HUDEP-2 (cell line): ENCODE measurements at regions not wholly inside any gene's neighbourhood (a gene's known extent, or its start where the extent isn't known, plus 50 kb on each side); places are given as distances from the start of the nearest gene placed in this dataset.

Experiments used
- DNase-seq, 76 experiments: peaks; one replicate each; lab custom pipeline; 2025; ENCODE audit not compliant: unreplicated experiment in 76 of 76; lab: John Stamatoyannopoulos, UW

DNA sequence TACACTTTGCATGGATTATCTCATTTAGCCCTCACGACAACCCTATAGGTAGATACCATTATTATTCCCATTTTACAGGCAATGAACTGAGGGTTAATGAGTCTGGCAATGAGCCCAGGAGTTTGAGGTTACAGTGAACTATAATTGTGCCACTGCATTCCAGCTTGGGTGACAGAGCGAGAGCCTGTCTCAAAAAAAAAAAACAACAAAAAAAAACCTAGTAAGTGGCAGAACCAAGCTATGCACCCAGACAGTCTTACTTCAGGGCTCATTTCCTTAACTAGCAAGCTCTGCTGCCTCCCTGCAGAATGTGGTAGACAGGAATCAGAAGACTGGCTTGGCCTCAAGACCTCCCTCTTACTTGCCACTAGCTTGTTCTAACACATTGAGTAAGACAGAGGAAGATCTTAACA lies 71.9 kb upstream of the RREB1 start:
- peak in 2 of 76 experiments; percentile 29 to 51 for DNase-seq

DNA sequence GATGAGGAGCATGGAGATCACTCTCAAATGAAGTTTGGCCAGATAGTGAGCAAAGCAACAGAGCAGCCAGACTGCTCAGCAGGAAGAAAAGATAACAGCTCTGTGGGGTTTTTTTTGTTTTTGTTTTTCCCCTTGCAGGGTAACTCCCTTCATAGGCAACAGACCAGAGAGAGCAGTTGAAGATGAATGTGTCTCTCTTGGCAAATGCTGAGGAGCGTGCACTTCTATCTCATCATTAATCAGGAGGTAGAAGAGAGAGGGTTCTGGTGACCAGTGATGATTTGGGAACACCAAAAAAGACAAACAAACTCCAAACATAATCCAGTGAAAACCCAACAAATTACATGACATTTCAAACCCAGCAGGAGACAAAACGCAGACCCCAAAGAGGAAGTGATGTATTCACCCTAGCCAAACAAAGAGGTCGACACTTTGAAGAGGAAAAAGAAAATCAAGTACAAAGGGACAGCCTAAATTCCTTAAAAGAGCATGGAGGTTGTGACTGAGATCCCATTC lies 66.2 kb upstream of the RREB1 start:
- DNase-seq: peak in 58 of 76 experiments; percentile 18 to 92 (median 66)

DNA sequence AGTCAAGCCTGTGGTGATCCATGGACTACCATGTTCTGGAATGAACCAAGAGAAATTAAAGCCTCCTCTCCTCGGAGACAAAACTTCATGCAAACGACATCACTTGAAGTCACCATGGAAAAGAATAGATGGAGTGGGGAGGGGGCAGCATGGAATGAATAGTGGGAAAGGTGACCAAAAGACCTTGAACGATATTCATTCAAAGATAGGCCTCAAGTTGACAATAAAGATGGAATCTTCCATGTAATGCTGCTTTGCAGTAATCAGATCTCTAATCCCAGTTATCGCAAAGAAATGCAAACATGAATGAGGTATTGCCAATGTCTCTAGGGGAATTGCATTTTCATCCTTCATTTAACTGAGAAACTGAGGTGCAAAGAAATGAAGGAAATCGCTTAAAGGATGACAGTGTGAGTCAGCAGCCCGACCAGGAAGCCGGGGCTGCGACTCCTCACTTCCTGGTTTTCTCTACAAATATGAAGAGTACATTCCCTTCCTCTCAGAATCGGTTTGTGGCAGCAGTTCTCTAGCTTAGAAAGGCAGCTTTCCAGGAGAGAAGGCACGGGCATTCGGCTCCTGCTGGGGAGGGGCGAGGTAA lies 65.6 kb upstream of the RREB1 start:
- no peak for DNase-seq

DNA sequence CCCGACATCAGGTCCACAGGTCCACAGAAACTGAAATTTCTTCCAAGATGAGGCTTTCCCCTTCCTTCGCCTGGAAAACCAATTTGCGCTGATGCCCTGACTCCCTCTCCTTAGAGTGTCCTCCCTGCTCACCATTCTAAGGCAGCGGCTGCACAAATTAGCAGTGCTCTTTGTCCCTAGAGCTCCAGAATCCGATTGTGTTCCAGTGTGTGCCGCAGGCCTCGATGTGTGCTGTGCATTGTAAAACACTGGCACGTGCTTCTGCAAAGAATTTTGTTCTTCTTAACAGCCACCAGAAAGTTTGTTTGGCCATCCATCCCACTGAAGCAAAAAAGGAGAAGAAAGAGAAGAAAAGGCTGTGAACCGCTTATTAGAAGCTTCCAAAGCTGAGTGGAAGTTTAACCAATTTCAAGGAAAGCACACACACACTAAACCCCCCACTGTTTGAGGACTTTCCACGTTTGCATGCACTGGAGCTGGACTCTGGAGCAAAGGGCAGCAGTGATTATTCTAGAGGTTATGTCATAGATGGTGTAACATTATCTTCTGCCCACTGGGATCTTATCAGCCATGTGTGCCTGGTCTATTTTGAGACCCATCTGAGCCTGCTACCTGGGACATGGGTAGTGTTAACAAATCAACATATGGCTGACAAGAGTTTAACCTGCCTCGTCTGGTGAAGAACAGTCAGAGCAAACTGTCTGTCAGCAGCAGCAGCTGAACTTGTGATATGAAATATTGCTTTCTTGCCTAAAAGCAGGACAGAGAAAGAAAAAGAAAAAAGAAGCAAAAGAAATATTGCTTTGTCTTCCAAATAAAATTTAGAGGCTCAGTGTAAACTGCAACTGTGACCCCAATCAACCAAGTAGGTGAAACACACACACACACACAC lies 64.9 kb upstream of the RREB1 start:
- DNase-seq: peak in 1 of 76 experiments; percentile 29

DNA sequence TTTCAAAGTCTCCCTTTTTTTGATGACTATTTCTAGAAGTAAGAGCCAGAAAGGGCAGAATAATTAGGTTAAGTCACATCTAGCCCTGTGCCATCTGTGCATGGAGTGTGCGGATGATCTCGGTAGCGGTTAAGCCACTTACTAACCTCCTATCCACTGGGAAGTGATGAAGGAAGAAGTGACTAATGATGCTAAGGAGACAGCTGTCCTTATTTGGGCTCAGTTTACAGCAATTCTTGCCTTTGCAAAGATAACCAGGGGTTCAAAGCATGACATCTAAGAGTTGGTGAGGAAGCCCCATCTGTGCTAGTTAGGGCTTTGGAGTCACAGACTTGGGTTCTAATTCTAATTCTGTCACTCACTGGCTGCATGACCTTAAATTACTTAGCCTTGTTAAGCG lies 62.4 kb upstream of the RREB1 start:
- no peak for DNase-seq

DNA sequence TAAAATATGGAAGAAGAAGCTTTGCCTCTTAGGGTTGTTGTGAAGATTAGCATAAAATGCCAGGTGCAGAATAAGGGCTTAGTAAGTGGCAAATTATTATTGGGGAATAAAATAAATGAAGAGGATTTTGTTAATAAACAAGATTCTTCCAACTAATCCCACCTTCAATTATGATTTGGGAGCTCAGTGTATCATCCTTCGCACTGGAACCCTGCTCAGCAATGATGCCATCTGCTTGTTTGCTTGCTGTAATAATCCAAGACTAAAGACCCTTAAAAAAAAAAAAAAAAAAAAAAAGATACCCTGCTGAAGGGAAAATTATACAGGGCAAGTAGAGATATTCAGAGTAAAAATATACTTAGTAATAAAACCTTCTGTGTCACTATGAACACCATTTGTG lies 62.0 kb upstream of the RREB1 start:
- DNase-seq: no peak

DNA sequence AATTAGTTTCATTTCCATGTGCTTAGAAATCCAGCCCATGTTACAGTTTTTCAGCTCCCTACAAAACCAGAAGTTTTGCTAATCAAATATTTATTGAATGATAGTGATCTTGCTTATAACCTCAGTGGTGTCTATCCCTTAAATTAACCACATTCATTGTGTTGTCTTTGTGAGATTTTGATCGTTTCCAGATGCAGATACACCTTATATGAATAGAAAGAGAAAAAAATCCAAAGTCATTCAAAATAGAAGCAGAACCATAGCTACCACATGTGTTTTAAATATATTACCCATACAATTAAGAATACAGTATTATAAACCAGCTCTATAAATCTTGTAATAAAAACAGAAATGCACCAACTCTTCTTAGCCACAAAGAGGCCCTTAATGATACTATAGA lies 60.6 kb upstream of the RREB1 start:
- no peak for DNase-seq

DNA sequence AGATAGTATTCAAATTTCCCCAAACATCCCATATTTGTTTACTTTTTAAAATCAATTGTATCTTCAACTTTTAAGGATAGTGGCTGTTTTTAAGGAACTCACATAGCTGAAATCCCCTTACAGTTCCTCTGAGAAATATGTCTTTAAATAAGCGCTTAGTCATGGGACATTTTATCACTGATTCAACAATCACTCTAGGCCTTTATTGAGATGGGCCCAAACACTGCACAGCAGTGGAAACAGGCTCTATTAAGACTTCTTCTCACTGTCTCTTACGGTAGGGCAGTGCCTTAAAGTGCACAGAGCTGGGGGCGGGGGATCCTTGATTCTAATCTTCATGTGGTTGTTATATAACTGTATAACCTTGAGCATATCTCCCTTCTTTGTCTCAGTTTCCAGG lies 59.8 kb upstream of the RREB1 start:
- peak in 67 of 76 experiments; percentile 11 to 90 (median 64) for DNase-seq

DNA sequence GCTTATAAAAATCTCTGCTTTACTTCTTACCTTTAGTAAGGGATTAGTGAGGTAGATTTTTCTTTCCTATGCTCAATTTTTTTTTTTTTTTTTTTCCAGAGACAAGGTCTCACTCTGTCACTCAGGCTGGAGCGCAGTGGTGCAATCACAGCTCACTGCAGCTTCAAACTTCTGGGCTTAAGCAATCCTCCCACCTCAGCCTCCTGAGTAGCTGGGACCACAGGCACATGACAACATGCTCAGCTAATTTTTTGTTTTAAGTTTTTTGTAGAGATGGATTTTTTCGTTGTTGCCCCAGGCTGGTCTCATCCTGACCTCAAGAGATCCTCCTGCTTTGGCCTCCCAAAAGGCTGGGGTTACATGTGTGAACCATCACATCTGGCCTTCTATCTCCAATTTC lies 58.9 kb upstream of the RREB1 start:
- no peak for DNase-seq

DNA sequence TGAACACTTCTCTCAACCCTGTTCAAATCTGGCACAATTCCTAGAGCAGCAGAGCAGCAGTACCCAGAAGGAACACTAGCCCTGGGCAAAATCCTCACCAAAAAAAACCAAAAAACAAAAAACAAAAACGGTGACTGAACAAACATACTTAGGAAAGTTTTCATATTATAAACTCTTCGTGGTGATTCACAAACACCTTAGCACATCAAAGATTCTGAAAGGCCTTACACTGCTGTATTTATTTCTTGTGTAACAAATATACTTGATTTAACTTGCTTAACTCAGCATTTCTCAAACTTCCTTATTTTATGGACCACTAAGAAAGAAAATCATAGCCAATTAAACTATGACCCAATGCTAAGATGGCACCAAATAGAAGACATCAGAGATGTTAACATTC lies 57.8 kb upstream of the RREB1 start:
- peak in 2 of 76 experiments; percentile 28 to 38 for DNase-seq

DNA sequence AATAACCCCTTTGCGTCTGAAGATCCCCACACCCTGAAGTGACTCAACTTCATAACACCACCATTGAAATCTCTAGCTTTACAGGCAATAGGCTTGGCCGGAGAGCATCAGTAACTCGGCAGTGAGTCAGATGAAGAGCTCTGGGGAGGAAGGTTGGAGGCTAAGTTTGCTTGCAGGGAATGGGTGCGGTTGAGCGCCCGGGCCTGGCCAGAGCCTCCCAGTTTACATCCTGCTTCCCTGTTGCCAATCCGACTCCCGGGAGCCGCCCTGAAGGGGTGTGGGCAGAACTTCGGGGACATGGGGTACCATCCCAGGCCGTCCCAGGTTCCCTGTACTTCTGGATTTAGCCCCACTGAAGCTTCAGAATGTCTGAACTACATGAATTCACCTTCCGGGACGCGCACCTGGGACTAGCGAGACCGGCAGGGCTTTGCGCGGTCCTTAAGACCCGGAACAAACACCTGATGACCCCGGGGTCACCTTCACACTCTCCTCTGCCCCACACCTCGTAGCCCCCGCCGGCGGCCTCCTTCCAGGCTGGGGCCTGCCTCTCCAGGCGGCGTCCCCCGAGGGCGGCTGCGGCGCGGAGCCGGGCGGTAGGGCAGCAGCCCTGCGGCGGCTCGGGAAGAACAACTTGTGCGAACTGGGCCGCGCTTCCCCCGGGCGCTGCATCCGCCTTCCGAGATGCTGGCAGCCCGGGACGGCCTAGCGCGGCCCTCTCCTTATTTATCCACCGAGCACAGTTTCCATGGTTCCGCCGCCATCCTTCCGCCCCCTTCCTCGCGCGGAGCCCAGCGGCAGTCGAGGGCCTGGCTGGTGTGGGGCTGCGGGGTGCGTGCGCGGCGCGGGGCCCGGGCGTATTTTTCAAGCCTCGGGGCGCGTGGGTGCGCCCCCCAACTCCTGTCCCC lies 56.6 kb upstream of the RREB1 start:
- DNase-seq: peak in 46 of 76 experiments; percentile 13 to 80 (median 45)

DNA sequence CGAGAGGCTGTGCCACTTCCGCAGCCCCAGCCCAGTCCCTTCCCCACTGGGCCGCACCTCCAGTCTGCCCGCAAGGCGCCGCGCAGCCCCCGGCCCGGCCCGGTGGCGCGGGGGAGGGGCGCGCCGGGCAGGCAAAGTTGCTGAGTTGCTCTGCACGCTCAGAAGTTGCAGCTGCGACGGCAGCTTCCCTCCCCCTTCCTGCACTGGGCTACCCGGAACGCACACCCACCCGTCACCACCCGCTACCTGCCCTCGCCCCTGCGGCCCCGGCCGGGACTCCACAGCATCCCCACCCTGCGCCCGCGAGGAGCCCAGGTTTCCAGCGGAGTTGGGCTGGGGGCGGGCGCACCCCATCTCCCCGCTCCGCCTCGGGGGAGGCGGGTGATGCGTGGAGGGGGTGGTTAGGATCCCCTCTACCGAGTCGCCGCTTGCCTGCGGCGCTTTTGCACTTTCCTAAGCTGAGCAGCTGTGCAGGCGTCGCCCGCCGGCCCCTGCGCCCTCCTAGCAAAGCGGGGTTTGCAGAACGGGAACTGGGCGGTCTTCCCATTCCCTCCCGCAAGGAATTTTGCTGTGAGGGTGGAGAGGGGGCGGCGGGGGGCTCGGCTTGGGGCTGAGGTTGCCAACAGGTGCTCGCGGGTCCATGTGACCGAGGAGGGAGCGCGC lies 55.9 kb upstream of the RREB1 start:
- DNase-seq: peak in 28 of 76 experiments; percentile 14 to 62 (median 36)

DNA sequence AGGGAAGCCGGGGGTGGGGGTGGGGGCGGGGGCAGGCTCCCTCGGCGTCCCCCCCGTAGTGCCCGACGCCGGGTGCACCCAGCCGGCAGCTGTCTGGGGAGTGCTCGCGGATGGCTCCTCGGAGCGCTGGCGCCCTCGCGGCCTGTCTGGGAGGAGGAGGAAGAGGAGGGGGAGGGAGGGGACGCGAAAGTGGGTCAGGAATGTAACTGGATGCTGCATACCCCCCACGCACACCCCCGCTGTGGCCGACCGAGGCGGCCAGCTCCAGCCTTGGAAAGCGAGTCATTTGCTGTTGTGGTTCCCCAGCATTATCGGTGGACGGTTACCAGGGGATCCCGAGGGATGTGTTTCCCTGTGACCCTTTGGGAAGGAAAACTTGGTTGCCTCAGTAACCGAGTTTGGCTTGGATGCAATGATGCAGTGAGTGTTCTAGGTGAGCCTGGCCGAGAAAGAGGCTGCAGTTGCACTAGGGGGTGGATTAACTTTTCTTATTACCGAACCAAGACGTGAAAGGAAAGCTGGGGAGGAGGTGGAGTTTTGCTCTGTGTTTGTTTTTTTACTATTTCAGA lies 55.2 kb upstream of the RREB1 start:
- peak in 18 of 76 experiments; percentile 16 to 68 (median 38) for DNase-seq

DNA sequence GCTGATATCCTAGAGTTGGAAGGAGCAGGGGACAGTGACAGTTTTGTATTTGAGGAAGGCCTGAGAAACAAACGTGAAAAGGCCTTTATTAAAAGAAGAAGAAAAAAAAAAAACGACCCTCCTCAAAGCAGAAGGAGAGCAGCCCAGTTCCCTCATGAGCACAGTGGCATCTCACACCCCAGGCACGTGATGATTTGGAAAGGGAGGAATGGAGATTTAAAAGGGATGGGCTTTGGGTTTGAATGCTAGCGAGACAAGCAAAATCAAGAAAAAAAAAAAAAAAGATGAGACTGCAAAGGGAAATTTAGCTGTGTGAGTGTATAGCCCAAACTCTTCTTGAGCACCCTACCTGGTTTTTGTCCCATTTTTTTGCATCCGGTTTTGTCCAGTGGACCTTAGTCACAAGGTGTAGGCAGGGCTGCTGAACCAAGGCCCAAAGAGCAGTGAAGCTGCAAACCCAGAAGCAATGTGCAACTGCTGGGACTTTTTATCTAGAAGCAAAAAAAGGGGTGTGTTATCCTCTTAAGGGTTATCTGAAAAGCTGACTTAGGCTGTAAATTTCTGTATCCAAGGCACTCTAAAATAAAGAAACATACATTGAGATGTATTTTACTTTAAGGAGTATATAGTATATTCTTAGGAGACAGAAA lies 54.5 kb upstream of the RREB1 start:
- DNase-seq: peak in 64 of 76 experiments; percentile 22 to 81 (median 49)
